Epithelial cell of esophagus (primary cell): ENCODE measurements at regions not wholly inside any gene's neighbourhood (a gene's known extent, or its start where the extent isn't known, plus 50 kb on each side); places are given as distances from the start of the nearest gene placed in this dataset.
"Not testable (repeated sequence)": the region's sequence is repeated elsewhere in the genome, so short reads cannot be mapped to it uniquely, and the experiment has no call there.

Experiments
- DNase-seq: peaks from one replicate; pipeline ENCODE4 v3.0.0; 2010; ENCODE audit warnings: low read depth
- H3K4me3 ChIP-seq: 2 replicates; pipeline ENCODE4 v1.5.1; 2011; ENCODE audit warnings: mild to moderate bottlenecking, low read length, control low read depth
- CTCF ChIP-seq: IDR thresholded peaks from 2 replicates; pipeline ENCODE4 v1.5.1; 2011; ENCODE audit warnings: low read depth, mild to moderate bottlenecking, low read length, control low read depth, inconsistent platforms; ENCODE audit not compliant: insufficient read depth; ENCODE audit errors: missing control alignments

DNA sequence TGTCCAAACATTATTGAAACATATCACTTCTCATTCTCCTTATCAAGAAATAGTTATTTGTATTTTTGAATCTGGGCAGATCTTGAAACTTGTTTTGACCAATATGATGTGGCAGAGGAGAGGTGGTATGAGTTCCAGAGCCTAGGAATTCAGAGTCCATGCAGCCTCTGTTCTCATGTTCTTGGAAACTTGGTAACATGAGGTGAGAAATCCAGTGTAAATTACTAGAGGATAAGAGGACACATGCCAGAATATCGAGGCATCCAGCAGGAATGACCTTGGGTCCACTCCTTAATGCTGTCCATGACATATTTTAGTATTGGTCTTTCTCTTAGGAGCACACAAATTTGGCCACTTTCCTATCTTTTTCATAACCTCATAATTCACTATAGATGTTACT is 1374.6 kb downstream of the FSCB start:
- no peak overlapping the region for H3K4me3 ChIP-seq
- DNase-seq = no peak
- no peak for TF ChIP-seq CTCF

DNA sequence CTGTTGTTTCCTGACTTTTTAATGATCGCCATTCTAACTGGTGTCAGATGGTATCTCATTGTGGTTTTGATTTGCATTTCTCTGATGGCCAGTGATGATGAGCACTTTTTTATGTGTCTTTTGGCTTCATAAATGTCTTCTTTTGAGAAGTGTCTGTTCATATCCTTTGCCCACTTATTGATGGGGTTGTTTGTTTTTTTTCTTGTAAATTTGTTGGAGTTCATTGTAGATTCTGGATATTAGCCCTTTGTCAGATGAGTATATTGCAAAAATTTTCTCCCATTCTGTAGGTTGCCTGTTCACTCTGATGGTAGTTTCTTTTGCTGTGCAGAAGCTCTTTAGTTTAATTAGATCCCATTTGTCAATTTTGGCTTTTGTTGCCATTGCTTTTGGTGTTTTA is 1378.7 kb downstream of the FSCB start:
- DNase-seq, H3K4me3 ChIP-seq: not testable (repeated sequence)

GRCh38 chr14:43127874-43128273 is 1379.2 kb downstream of the FSCB start:
- DNase-seq, H3K4me3 ChIP-seq: not testable (repeated sequence)

- H3K4me3 ChIP-seq = no peak overlapping the region
- DNase-seq = no peak
- TF ChIP-seq CTCF = no peak
Observed at GRCh38 chr14:43123544-43123943, 1383.5 kb downstream of the FSCB start.

GRCh38 chr14:43119672-43120071 is 1387.4 kb downstream of the FSCB start:
- DNase-seq = no peak
- no peak for TF ChIP-seq CTCF
- no peak overlapping the region for H3K4me3 ChIP-seq

GRCh38 chr14:43116341-43116740 is 1390.7 kb downstream of the FSCB start:
- no peak for DNase-seq
- TF ChIP-seq CTCF = no peak

DNA sequence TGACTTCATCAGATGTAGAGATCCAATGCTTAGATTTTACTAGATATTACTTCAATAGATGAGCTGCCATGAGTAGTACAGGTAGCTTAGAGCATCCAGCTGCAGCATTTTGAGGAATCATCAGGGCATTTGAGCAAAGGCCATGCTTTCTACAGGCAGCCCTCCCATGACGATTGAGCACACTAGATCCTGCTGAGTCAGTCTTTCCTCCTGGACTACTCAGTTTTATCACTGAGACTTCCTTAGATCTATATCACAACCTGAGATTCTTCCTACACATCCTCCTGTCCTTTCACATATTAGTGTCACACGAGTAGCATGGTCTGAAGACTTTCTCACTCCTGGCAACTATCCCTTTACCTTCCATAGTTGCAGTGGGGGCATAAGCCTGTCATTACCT is 1401.8 kb downstream of the FSCB start:
- no peak overlapping the region for H3K4me3 ChIP-seq
- DNase-seq = no peak
- TF ChIP-seq CTCF = no peak

More at GRCh38 chr14:43116341-43116740, 1390.7 kb downstream of the FSCB start:
- H3K4me3 ChIP-seq = no peak overlapping the region

DNA sequence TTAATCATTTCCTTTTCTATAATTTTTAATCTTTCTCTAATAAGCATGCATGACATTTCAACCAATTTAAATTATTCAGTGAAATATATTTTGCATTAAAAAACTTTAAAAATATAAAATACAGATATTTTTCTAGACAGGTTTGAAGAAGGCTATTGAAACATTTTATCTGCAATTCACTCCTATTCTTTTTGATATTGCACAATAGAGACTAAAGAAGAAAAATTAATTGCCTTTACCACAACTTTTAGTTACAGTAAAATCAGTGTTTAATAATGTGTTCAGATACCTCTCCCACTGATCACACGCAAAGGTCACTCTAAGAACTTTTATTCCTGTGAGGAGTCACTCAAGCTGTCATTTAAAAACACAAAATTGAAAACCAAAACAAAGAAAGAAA is 1416.7 kb downstream of the FSCB start:
- DNase-seq = no peak
- TF ChIP-seq CTCF = no peak
- H3K4me3 ChIP-seq = no peak overlapping the region
